BJ (cell line): ENCODE measurements at regions not wholly inside any gene's neighbourhood (a gene's known extent, or its start where the extent isn't known, plus 50 kb on each side); places are given as distances from the start of the nearest gene placed in this dataset. TPM values are rescaled to one million over a fixed set of nuclear protein-coding genes. Genes with fewer than 3 reads are reported as not detected.

ENCODE experiments used
- CTCF ChIA-PET: fragments of 350-600 bp; formaldehyde crosslinking; extraction: SDS; loops from one replicate; lab custom pipeline; 2021; ENCODE audit warnings: antibody characterized with exemption, inconsistent platforms; lab: Yijun Ruan, JAX
- POLR2A ChIA-PET: fragments of 300-600 bp; sonication (Branson Sonifier 250); formaldehyde crosslinking; extraction: SDS; loops from one replicate; lab custom pipeline; 2021; ENCODE audit warnings: antibody characterized with exemption; lab: Charles Lee
- DNase-seq: peaks from one replicate; pipeline ENCODE4 v3.0.0-alpha.2; 2011; ENCODE audit warnings: low read depth
- H3K27me3 ChIP-seq: 2 replicates; pipeline ENCODE4 v1.6.0; 2011; ENCODE audit warnings: low read length; ENCODE audit not compliant: control insufficient read depth, insufficient read depth
- H3K36me3 ChIP-seq: 2 replicates; pipeline ENCODE4 v1.5.1; 2011; ENCODE audit warnings: low read length; ENCODE audit not compliant: control insufficient read depth, insufficient read depth
- H3K4me3 ChIP-seq: 2 replicates; pipeline ENCODE4 v1.5.1; 2011; ENCODE audit warnings: low read depth, mild to moderate bottlenecking, control low read depth, low read length
- small RNA-seq: library from RNA; depleted of rRNA; stranded (forward); fragments of <200 nt; gene quantifications from one replicate; pipeline ENCODE3, GENCODE V24; 2012; ENCODE audit warnings: low replicate concordance, low read depth; ENCODE audit not compliant: insufficient read length
- TF ChIP-seq, protein P1 (sequence below): IDR thresholded peaks from 2 replicates; pipeline ENCODE4 v1.5.1; 2011; ENCODE audit warnings: low read depth, mild to moderate bottlenecking, control low read depth, inconsistent platforms, low read length, moderate library complexity; ENCODE audit not compliant: insufficient read depth

DNA sequence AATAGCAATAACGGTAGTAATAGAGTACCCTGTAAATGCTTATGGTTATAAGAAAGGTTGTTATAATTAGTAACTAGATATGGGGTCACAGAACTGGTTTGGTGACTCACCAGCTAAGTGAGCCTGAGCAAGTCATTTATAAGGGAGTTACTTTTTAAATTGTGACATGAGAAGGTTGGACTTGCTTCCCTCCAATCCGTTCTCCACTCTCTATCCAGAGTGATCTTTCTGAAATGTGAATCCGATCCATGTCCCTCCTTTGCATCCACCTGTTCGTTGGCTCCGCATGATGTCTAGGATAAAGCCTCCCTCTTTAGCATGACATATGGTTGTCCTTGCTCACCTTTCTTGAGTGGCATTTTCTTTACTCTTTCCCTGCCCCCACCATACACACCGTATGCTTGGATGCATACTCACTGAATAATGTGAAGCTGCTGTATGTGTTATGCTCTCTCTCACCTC is 83.1 kb downstream of the CDC42EP3 start:
- ChIA-PET CTCF (interaction anchor here (0.5 to 1.7 kb wide), 4 partner anchors 19 to 817 kb away, joined by 3 to 4 read pairs (median 4); no protein-coding TSS in a partner anchor), POLR2A (interaction anchor here (0.7 kb wide), 1 partner anchor 26 kb away, joined by 12 read pairs; no protein-coding TSS in a partner anchor)

DNA sequence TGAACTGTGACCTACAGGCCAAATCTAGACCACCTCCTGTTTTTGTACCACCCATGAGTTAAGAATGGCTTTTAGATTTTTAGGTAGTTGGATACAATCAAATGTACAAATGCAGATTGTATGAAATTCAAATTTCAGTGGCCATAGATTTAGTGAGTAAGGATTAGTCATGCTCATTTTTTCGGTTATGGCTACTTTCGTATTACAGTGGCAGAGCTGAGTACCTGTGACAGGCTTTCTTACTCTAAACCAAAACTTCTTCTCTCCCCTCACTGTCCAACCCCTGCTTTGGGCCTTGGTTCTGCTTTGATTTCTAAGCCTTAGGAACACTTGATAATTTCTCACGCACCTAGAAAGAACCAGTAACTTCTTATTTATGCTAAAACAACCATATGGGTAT is 82.1 kb downstream of the CDC42EP3 start:
- Histone ChIP-seq H3K4me3 (no peak overlapping the region), H3K27me3 (no peaks in the 10 kb centered on the region), H3K36me3 (no peaks in the 10 kb centered on the region)
- TF ChIP-seq, protein P1, sequence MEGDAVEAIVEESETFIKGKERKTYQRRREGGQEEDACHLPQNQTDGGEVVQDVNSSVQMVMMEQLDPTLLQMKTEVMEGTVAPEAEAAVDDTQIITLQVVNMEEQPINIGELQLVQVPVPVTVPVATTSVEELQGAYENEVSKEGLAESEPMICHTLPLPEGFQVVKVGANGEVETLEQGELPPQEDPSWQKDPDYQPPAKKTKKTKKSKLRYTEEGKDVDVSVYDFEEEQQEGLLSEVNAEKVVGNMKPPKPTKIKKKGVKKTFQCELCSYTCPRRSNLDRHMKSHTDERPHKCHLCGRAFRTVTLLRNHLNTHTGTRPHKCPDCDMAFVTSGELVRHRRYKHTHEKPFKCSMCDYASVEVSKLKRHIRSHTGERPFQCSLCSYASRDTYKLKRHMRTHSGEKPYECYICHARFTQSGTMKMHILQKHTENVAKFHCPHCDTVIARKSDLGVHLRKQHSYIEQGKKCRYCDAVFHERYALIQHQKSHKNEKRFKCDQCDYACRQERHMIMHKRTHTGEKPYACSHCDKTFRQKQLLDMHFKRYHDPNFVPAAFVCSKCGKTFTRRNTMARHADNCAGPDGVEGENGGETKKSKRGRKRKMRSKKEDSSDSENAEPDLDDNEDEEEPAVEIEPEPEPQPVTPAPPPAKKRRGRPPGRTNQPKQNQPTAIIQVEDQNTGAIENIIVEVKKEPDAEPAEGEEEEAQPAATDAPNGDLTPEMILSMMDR = no peak
- POLR2A ChIA-PET = no interaction called here
- CTCF ChIA-PET = interaction anchor here (0.9 to 1.2 kb wide), 3 partner anchors 27 to 123 kb away, joined by 3 read pairs; no protein-coding TSS in a partner anchor
- no peak for DNase-seq

More for the DNA sequence above, 83.1 kb downstream of the CDC42EP3 start:
- Histone ChIP-seq H3K4me3 (no peak overlapping the region), H3K27me3 (no peaks in the 10 kb centered on the region), H3K36me3 (no peaks in the 10 kb centered on the region)
- DNase-seq = no peak
- TF ChIP-seq, protein P1 = no peak

DNA sequence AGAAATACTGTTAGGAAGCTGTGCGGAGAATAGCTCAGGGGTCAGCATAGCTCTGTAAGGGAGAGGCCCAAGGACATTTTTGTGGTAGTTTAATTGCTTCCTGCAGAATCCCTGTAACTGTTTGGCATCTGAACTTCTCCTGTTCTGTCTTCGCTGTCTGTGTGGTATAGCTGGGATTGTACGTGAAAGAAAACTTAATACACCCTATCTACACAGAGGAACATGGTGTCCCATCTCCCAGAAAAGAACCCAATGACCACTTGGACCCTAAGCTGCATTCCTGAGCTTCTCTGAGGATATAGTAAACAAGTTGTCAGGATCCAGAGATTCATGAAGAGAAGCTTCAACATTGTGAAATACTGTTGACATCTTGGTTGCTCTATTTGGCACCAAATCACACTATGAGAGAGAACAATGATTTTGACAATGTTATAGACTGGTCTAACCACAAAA is 81.3 kb downstream of the CDC42EP3 start:
- Histone ChIP-seq H3K27me3 (no peaks in the 10 kb centered on the region), H3K4me3 (no peak overlapping the region), H3K36me3 (no peaks in the 10 kb centered on the region)
- DNase-seq = peak; percentile 85
- POLR2A ChIA-PET = interaction anchor here (1.1 kb wide), 1 partner anchor 21 kb away, joined by 3 read pairs; no protein-coding TSS in a partner anchor
- TF ChIP-seq, protein P1 = no peak
- CTCF ChIA-PET = interaction anchor here (1.0 to 1.2 kb wide), 2 partner anchors 45 to 175 kb away, joined by 3 read pairs; no protein-coding TSS in a partner anchor

Small RNAs in the stretch of these regions (small RNA-seq; reads per million reads assigned to genes)
- not detected for gene RNU6-1116P
